Panc1 (cell line): ENCODE measurements at regions not wholly inside any gene's neighbourhood (a gene's known extent, or its start where the extent isn't known, plus 50 kb on each side); places are given as distances from the start of the nearest gene placed in this dataset.

Source experiments
- ATAC-seq: fragments of 200-7000 bp; cut with Tn5 transposase; 2 replicates; pipeline ENCODE4 v1.9.1; 2020; ENCODE audit warnings: mild to moderate bottlenecking, moderate library complexity
- BruUV-seq: library from RNA; stranded (reverse); fragments of 400-500 nt; replicated peaks from 2 replicates; lab custom pipeline; 2021; lab: Mats Ljungman, UMichigan
- CTCF ChIA-PET: fragments of 300-600 bp; sonication (Branson Sonifier 250); formaldehyde crosslinking; loops from one replicate; lab custom pipeline; 2022; ENCODE audit warnings: antibody characterized with exemption; lab: Charles Lee
- POLR2A ChIA-PET: fragments of 300-600 bp; sonication (Branson Sonifier 250); formaldehyde crosslinking; loops from one replicate; lab custom pipeline; 2022; ENCODE audit warnings: antibody characterized with exemption; lab: Charles Lee
- DNase-seq: peaks from one replicate; pipeline ENCODE4 v3.0.0-alpha.2; 2010; ENCODE audit warnings: low read depth, low spot score
- H3K27ac ChIP-seq: 2 replicates; pipeline ENCODE4 v1.5.1; 2011; ENCODE audit warnings: mild to moderate bottlenecking, low read length, inconsistent platforms
- H3K27me3 ChIP-seq: fragments of 200-500 bp; sonication (Bioruptor generic); 2 replicates; pipeline ENCODE4 v1.6.0; 2014; ENCODE audit warnings: low read length, inconsistent platforms; ENCODE audit not compliant: control insufficient read depth, insufficient read depth
- H3K36me3 ChIP-seq: fragments of 200-500 bp; sonication (Bioruptor generic); 2 replicates; pipeline ENCODE4 v1.5.1; 2014; ENCODE audit warnings: inconsistent platforms, mild to moderate bottlenecking, low read length, moderate library complexity; ENCODE audit not compliant: control insufficient read depth, insufficient read depth
- H3K4me1 ChIP-seq: 2 replicates; pipeline ENCODE4 v1.5.1; 2011; ENCODE audit warnings: inconsistent platforms, mild to moderate bottlenecking, low read length, moderate library complexity; ENCODE audit not compliant: control insufficient read depth, insufficient read depth
- H3K4me3 ChIP-seq, 2 experiments: 2 replicates each; pipeline ENCODE4 v1.5.1; 2011 to 2012; ENCODE audit warnings: low read depth in 2 of 2, low read length in 2 of 2, mild to moderate bottlenecking in 2 of 2, inconsistent platforms in 1 of 2, moderate library complexity in 1 of 2
- H3K9me3 ChIP-seq: fragments of 200-500 bp; sonication (Bioruptor generic); 2 replicates; pipeline ENCODE4 v1.5.1; 2014; ENCODE audit warnings: low read depth, mild to moderate bottlenecking, inconsistent platforms, low read length, moderate library complexity; ENCODE audit not compliant: control insufficient read depth, insufficient read depth
- CTCF ChIP-seq: fragments of 450-650 bp; IDR thresholded peaks from 2 replicates; pipeline ENCODE4 v1.5.1; 2017; ENCODE audit warnings: mild to moderate bottlenecking
- POLR2AphosphoS5 ChIP-seq: IDR thresholded peaks from 2 replicates; pipeline ENCODE4 v1.6.1; 2012; ENCODE audit warnings: mild to moderate bottlenecking, low read depth, low read length, moderate library complexity
- REST ChIP-seq, 2 experiments: IDR thresholded peaks; 2 replicates each; pipeline ENCODE4 v1.6.1; 2011 to 2012; ENCODE audit warnings: low read depth in 2 of 2, control low read depth in 1 of 2, low read length in 1 of 2, mild to moderate bottlenecking in 1 of 2, moderate library complexity in 1 of 2; ENCODE audit not compliant: insufficient read depth in 1 of 2
- SIN3A ChIP-seq: IDR thresholded peaks from 2 replicates; pipeline ENCODE4 v1.6.1; 2012; ENCODE audit warnings: low read depth, mild to moderate bottlenecking, low read length, moderate library complexity, borderline replicate concordance; ENCODE audit not compliant: insufficient read depth
- TCF7L2 ChIP-seq: IDR thresholded peaks from 2 replicates; pipeline ENCODE4 v1.6.1; 2011; ENCODE audit warnings: mild to moderate bottlenecking, low read depth, low read length, inconsistent platforms
- in situ Hi-C: cut with HindIII; loops from 2 replicates; pipeline ENCODE4 v1.10.0; 2016; ENCODE audit warnings: low sequenced_read_pairs, low pct_unique_long_range_greater_than_20kb
- intact Hi-C: fragments of 100-400 bp; cut with micrococcal nuclease; formaldehyde crosslinking; loops from one replicate; pipeline ENCODE4 v1.10.0; 2022; ENCODE audit not compliant: unreplicated experiment

- ChIA-PET CTCF (no interaction called here), POLR2A (interaction anchor here (0.8 kb wide), 1 partner anchor 1148 kb away, joined by 5 read pairs; no protein-coding TSS in a partner anchor)
- no peaks in the 10 kb centered on the region for H3K27me3 ChIP-seq
- no peak overlapping the region for H3K4me3 ChIP-seq
- H3K4me1 ChIP-seq, result peaks cover 24% of the 10 kb centered on the region
- intact Hi-C loops (no loop called here), in situ Hi-C loops (no loop called here)
- no TSS peak for BruUV-seq
- peak overlapping the region; percentile 84 for H3K27ac ChIP-seq
- no peaks in the 10 kb centered on the region; the same call in 1 of the 2 replicates for H3K36me3 ChIP-seq
- ATAC-seq, result no peak
- TF ChIP-seq REST (IDR thresholded peaks at IDR 0.05; ENCODE audit: insufficient read depth in 1 of 2, low read depth in 2 of 2, low read length in 1 of 2), result no peak
- no peaks in the 10 kb centered on the region for H3K9me3 ChIP-seq
- no peak for DNase-seq
These were observed 104.0 kb upstream of the FRMD6 start for GRCh38 chr14:51547701-51548100.

- Histone ChIP-seq H3K27me3 (no peaks in the 10 kb centered on the region), H3K4me1 (peaks cover 24% of the 10 kb centered on the region), H3K4me3 (no peak overlapping the region), H3K27ac (peak overlapping the region; percentile 84), H3K36me3 (no peaks in the 10 kb centered on the region; the same call in 1 of the 2 replicates), H3K9me3 (no peaks in the 10 kb centered on the region)
- no peak for DNase-seq
- BruUV-seq, result no TSS peak
- TF ChIP-seq SIN3A (no peak), CTCF (no peak), POLR2AphosphoS5 (no peak), REST (IDR thresholded peaks at IDR 0.05; ENCODE audit: insufficient read depth in 1 of 2, low read depth in 2 of 2, low read length in 1 of 2) (no peak), TCF7L2 (no peak)
- POLR2A ChIA-PET, result interaction anchor here (0.8 kb wide), 1 partner anchor 1148 kb away, joined by 5 read pairs; no protein-coding TSS in a partner anchor
- no peak for ATAC-seq
- intact Hi-C loops, result no loop called here
- in situ Hi-C loops, result no loop called here
- CTCF ChIA-PET, result no interaction called here
These were observed 103.5 kb upstream of the FRMD6 start for GRCh38 chr14:51548187-51548586.
